ENCODE measurements at regions not wholly inside any gene's neighbourhood (a gene's known extent, or its start where the extent isn't known, plus 50 kb on each side); places are given as distances from the start of the nearest gene placed in this dataset.
"Not testable (repeated sequence)": the region's sequence is repeated elsewhere in the genome, so short reads cannot be mapped to it uniquely, and the experiment has no call there.

- no peak for DNase-seq
Observed at GRCh38 chr16:48814994-48815393, 205.0 kb upstream of the N4BP1 start.

- DNase-seq = no peak
Observed at GRCh38 chr16:48813485-48813884, 203.5 kb upstream of the N4BP1 start.

DNA sequence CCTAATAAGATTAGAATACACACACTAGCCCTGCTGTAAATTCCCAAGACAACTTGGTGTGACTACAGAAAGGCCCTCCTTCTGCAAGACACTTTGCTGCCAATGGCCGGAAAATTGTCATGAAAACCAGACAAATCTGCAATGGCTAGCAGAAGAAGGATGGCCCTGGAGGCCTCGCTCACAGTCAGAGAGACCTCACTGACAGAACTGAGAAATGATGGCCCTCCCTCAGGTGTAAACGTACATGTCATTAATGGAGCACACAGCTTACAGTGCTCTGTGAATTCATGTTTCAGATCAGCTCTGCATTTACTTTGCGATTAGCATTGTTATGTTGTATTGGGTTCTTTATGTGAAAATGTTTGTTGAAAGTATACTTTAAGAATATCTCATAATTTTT, 202.9 kb upstream of the N4BP1 start:
- DNase-seq = no peak

GRCh38 chr16:48811478-48811877, 201.5 kb upstream of the N4BP1 start:
- DNase-seq = no peak

DNA sequence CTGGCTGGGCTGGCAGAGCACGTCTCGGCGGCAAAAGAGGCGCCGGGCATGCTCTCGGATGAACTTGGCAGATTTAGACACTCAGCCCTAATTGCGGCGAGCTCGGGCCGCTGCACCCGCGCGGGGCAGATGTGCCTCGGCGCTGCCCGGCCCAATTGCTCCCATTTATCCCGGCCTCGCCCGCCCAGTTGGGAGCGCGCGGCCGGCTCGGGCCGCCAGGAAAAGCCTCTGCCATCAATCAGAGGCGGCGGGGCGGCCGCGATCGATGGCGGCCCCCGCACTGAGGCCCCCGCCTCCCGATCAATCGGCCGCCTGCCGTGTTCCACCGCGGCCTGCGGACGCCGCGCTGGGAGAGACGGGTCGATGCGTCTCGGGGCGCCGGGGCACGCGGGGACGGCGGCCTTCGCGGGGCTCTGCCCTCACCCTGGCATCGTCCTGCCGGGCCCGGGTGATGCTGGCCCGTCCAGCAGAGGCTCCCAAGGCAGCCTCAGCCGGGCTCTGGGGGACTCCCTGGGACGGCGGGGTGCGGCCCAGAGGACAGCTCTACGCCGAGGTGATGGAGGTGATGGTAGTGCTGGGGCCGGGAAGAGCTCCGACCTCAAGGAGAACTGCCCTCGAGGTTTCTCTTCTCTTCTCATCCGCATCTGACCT, 200.9 kb upstream of the N4BP1 start:
- no peak for DNase-seq

GRCh38 chr16:48810436-48810802, 200.4 kb upstream of the N4BP1 start:
- DNase-seq = no peak

GRCh38 chr16:48790151-48790550, 180.2 kb upstream of the N4BP1 start:
- no peak for DNase-seq

GRCh38 chr16:48788475-48788874, 178.5 kb upstream of the N4BP1 start:
- DNase-seq = no peak

DNA sequence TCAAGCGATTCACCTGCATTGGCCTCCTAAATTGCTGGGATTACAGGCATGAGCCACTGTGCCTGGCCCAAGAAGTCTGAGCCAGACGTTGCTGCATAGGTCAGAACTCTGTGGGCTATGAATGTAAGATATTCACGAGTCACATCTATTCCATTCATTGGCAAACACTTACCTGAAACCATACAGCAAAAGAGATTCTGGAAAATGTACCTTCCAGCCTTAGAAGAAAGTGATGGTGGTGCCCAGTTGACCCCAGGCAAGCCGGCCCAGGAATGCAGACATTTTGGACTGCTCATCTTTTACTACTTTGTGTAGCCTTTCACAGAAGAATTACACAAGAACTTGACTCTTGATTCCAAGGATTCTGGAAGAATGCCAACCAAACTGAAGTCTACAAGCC, 135.6 kb upstream of the N4BP1 start:
- no peak for DNase-seq

DNA sequence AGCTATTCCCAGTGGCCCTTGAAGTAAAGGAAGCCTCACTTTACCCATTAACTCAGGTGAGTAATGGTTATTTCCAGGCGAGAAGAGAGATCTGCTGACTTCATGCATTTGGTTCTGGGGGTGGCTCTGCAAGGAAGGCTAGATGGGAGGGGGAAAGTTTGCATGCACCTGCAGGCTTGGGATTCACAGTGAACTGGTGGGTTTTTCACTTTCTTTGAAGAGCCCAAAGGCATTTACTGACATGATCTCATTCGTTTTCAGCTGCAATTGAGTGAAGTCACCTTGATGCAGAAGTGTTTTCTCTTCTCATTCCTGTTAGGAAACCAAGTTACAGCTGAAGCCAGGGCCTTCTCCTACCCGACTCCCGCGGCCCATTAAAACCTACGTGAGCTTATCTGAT, 131.0 kb upstream of the N4BP1 start:
- DNase-seq = no peak

DNA sequence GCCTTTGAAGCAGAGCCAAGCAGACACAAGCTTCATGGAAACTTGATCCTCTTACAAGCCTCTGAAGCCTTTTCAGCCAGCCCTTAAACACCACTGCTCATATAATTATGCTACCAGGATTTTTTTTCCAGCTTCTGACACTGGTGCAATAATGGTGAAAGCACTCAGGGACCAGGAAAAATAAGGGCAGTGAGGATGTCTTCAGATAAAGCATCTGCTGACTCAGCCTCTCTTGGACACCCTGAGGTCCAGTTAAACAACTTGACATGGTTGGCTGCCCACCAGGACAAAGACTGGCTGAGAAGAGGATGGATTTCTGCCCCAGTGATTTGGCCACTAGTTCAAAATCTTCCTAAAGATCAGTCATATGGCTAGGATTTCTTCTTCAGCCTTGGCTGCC, 124.2 kb upstream of the N4BP1 start:
- DNase-seq = no peak

DNA sequence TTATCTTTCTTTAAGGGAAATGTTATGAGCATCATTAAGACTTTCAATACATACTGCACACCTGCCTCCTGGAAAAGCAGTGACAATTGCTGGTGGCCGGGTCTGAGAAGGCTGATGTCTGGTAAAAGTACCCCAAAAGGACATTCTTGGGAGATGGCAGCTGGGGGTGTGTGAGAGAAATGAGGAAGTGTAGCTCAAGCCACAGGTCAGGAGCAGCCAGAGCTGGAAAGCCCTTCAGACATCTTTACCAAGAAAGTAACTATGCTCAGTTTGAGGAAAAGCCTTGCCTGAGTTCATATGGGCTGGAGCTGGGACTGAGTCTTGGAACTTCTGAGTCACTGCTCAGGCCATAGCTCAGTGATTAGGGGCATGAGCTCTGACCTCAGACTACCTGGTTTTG, 94.7 kb upstream of the N4BP1 start:
- no peak for DNase-seq

DNA sequence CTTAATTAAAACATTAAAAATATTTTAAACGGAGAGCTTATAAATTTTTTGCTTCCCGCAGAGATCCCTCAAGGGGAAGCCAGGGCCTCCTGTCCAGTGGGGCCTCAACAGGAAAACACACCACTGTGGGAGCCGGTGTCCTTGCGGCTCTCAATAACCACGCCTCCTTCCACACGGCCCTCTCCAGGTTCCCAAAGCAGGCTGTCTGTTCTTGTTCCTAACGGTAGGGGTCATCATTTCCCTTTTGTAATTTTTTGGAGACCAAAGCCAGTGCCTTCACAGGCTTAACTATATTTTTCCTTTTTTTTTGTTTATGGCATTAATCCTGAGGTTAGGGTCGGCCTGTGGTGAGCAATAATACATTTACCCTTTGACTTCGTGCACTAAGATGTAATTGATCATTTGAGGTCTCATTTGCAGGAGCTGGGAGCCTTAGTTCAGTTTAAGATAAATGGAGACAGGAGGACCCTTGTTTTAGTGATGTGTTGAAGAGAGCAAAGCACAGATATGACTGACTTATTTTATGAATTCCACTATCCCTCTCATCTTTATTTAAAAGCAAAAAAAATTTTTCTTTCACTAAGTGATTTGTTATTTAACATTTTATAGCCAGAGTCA, 77.5 kb upstream of the N4BP1 start:
- DNase-seq = peak; percentile 45

GRCh38 chr16:48684148-48684547, 74.2 kb upstream of the N4BP1 start:
- DNase-seq = no peak

DNA sequence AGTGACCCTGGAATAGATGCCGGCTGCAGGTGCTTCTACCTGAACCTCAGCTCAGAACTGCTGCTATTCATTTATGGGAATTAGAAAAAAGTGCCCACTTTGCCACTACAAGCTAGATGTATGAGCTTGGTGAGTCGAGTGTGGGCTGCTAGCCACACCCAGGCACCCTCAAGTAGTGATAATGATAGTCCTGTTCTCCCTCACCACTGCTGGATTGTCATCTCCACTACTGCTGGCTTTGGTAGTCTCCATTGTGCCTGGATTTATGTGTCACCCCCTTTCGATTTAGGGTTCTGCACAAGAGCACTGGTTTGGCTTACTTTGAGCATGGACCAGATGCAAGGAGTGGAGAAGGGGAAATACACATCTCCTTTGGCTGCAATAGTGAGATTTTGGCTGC, 73.0 kb upstream of the N4BP1 start:
- DNase-seq = no peak

- DNase-seq = no peak
Observed at GRCh38 chr16:48681520-48681919, 71.5 kb upstream of the N4BP1 start.

GRCh38 chr16:48680881-48681280, 70.9 kb upstream of the N4BP1 start:
- no peak for DNase-seq

GRCh38 chr16:48676836-48677235, 66.9 kb upstream of the N4BP1 start:
- DNase-seq = no peak

DNA sequence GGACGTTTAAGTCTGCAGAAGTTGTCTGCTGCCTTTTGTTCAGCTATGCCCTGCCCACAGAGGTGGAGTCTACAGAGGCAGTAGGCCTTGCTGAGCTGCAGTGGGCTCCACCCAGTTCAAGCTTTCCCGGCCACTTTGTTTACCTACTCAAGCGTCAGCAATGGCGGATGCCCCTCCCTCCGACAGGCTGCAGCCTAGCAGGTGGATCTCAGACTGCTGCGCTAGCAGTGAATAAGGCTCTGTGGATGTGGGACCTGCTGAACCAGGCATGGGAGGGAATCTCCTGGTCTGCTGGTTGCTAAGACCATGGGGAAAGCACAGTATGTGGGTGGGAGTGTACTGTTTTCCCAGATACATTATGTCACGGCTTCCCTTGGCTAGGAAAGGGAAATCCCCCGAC, 58.2 kb upstream of the N4BP1 start:
- not testable (repeated sequence) for DNase-seq

GRCh38 chr16:48659940-48660339, 50.0 kb upstream of the N4BP1 start:
- DNase-seq = no peak
